Gastroesophageal sphincter (tissue), 3 donors: ENCODE measurements at regions not wholly inside any gene's neighbourhood (a gene's known extent, or its start where the extent isn't known, plus 50 kb on each side); places are given as distances from the start of the nearest gene placed in this dataset.

ENCODE experiments used
- CTCF ChIP-seq, 4 experiments: fragments of 200-600 bp in 2 of 4; fragments of 450-650 bp in 2 of 4; sonication (generic) in 1 of 4; IDR thresholded peaks; one replicate each; pipeline ENCODE4 v1.5.1; 2017 to 2019; ENCODE audit warnings: antibody characterized with exemption in 4 of 4, mild to moderate bottlenecking in 2 of 4, moderate library complexity in 2 of 4
- EP300 ChIP-seq: sonication (generic); formaldehyde crosslinking; IDR thresholded peaks from one replicate; pipeline ENCODE4 v1.6.1; 2017; ENCODE audit warnings: antibody characterized with exemption, mild to moderate bottlenecking
- POLR2A ChIP-seq, 2 donors: fragments of 450-650 bp; IDR thresholded peaks; one replicate each; pipeline ENCODE4 v1.6.1; 2017; ENCODE audit warnings: antibody characterized with exemption in 2 of 2, mild to moderate bottlenecking in 2 of 2, moderate library complexity in 1 of 2

DNA sequence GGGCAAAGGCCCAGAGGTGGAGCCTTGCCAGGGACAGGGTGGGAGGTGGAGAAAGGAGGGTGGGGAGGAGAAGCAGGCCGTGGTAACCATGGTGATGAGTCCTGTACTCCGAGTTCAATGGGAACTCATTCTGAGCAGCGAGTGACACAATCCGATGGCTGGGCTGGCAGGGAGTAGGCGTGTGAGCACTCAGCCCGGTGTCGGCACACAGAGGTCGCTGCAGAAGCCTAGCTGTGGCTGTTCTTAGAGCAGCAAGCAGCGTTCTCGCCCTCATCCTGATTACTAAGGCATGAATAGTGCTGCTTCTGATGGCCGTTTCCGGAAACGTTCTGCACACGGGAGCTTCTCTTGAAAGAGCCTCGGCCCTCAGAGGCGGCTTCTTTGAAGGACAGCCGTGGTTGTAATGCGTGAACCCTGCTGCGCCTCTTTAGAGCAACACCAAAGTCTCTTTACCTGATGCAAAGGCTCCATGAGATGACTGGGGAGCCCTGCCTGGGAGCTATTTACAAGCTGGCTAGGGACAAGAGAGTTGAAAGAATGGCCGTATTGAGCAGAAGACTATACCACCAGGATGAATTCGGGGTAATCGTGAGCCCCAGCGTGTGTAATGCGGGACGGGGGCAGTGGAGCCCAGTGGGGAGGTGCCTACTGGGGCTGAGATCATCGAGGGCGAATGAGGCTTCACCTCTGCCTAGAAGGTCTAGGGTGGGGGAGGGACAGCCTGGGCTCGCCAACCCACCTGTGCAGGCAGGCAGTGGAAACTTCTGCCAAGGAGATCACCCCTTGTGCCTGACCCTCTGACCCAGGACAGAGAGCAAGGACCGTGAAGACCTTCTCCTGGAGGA lies 72.8 kb upstream of the PAX7 start:
- no peak for TF ChIP-seq CTCF (IDR thresholded peaks at IDR 0.05)
- TF ChIP-seq POLR2A (IDR thresholded peaks at IDR 0.05), result no peak
- TF ChIP-seq EP300, result no peak
